Thyroid gland (tissue), 4 donors: ENCODE measurements at regions not wholly inside any gene's neighbourhood (a gene's known extent, or its start where the extent isn't known, plus 50 kb on each side); places are given as distances from the start of the nearest gene placed in this dataset.

Experiments
- DNase-seq, 2 donors: peaks; one replicate each; pipeline ENCODE4 v3.0.0-alpha.2; 2019
- H3K27ac ChIP-seq, 3 donors: fragments of 200-600 bp; sonication (generic); 1 replicate in 2 of 3; 2 replicates in 1 of 3; pipeline ENCODE4 v1.5.1; 2016 to 2019; ENCODE audit warnings: mild to moderate bottlenecking in 1 of 3, moderate library complexity in 1 of 3
- H3K27me3 ChIP-seq: fragments of 200-600 bp; sonication (generic); one replicate; pipeline ENCODE4 v1.5.1; 2019
- H3K36me3 ChIP-seq, 2 donors: fragments of 200-600 bp; sonication (generic); one replicate each; pipeline ENCODE4 v1.5.1; 2016 to 2019
- H3K4me1 ChIP-seq, 2 donors: fragments of 200-600 bp; sonication (generic); one replicate each; pipeline ENCODE4 v1.5.1; 2017 to 2019
- H3K4me3 ChIP-seq, 3 donors: fragments of 200-600 bp; sonication (generic); replicated peaks in 1 of 3; 1 replicate in 2 of 3; 2 replicates in 1 of 3; pipeline ENCODE4 v1.5.1; 2016; ENCODE audit warnings: mild to moderate bottlenecking in 1 of 3
- H3K9me3 ChIP-seq: fragments of 200-600 bp; sonication (generic); one replicate; pipeline ENCODE4 v1.5.1; 2017
- POLR2A ChIP-seq, 2 donors: fragments of 450-650 bp; IDR thresholded peaks; one replicate each; pipeline ENCODE4 v1.6.1; 2017; ENCODE audit warnings: antibody characterized with exemption in 2 of 2, mild to moderate bottlenecking in 2 of 2, moderate library complexity in 1 of 2
- WGBS, 2 donors: methylation state at CpG; one replicate each; pipeline ENCODE4 v1.1.5; 2017; 5-methylcytosine and 5-hydroxymethylcytosine counted together
- intact Hi-C: fragments of 100-400 bp; cut with DNase I; formaldehyde crosslinking; loops from one replicate; pipeline ENCODE4 v1.15.1; 2023
- TF ChIP-seq, protein P1 (sequence below), 6 experiments: fragments of 200-600 bp in 3 of 6; fragments of 450-650 bp in 3 of 6; sonication (generic) in 3 of 6; IDR thresholded peaks; one replicate each; pipeline ENCODE4 v1.5.1; 2016 to 2019; ENCODE audit warnings: antibody characterized with exemption in 6 of 6, mild to moderate bottlenecking in 2 of 6, inconsistent platforms in 1 of 6, moderate library complexity in 1 of 6

DNA sequence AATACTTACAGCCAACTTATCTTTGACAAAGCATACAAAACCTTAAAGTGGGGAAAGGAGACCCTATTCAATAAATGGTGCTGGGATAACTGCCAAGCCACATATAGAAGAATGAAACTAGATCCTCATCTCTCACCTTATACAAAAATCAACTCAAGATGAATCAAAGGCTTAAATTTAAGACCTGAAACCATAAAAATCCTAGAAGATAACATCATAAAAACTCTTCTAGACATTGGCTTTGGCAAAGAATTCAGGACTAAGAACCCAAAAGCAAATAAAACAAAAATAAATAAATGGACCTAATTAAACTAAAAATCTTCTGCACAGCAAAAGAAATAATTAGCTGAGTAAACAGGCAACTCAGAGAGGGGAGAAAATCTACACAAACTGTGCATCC lies 335.6 kb upstream of the PBX1 start:
- H3K9me3 ChIP-seq: no peaks in the 10 kb centered on the region
- no peak for DNase-seq
- H3K27me3 ChIP-seq: no peaks in the 10 kb centered on the region
- TF ChIP-seq POLR2A (IDR thresholded peaks at IDR 0.05): no peak
- TF ChIP-seq, protein P1, sequence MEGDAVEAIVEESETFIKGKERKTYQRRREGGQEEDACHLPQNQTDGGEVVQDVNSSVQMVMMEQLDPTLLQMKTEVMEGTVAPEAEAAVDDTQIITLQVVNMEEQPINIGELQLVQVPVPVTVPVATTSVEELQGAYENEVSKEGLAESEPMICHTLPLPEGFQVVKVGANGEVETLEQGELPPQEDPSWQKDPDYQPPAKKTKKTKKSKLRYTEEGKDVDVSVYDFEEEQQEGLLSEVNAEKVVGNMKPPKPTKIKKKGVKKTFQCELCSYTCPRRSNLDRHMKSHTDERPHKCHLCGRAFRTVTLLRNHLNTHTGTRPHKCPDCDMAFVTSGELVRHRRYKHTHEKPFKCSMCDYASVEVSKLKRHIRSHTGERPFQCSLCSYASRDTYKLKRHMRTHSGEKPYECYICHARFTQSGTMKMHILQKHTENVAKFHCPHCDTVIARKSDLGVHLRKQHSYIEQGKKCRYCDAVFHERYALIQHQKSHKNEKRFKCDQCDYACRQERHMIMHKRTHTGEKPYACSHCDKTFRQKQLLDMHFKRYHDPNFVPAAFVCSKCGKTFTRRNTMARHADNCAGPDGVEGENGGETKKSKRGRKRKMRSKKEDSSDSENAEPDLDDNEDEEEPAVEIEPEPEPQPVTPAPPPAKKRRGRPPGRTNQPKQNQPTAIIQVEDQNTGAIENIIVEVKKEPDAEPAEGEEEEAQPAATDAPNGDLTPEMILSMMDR (IDR thresholded peaks at IDR 0.05): no peak
- H3K4me1 ChIP-seq: no peaks in the 10 kb centered on the region
- intact Hi-C loops: no loop called here
- no peaks in the 10 kb centered on the region for H3K36me3 ChIP-seq
- no peak overlapping the region for H3K4me3 ChIP-seq
- no peak overlapping the region for H3K27ac ChIP-seq

DNA sequence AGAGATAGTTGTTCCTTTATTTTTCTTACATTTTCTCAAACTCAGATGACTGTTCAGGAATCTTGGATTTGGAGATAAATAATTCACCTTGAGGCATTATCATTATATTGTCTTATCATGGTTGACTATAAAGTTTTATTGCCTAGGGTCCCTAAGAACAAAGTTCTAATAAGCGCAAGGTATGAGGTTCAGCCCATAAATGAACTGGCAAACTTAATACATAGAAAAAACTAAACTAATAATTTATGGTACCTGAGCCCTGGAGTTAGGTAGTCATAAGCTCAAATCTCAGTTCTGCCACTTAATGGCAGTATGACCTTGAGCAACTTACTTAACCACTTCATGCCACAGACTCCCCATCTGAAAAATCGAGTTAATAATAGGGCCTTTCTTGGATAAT lies 334.0 kb upstream of the PBX1 start:
- no peak for TF ChIP-seq POLR2A (IDR thresholded peaks at IDR 0.05)
- TF ChIP-seq, protein P1 (IDR thresholded peaks at IDR 0.05): no peak
- intact Hi-C loops: no loop called here

DNA sequence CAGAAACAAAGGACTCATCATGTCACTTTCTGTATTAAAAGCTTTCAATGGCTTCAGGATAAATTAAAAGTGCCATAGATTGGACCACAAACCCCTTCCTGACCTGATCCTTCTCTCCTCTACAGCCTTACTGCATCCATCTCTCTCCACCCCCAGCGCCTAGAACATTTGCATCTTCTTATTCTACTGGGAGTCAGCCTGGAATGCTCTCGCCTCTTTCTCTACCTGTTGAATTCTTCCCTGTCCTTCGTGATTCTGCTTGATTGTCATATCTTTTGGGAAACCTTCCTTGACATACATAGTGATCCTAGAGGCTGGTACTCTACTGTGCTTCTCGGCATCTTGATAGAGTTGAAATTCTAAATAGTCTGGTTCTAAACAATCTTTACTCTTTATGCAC lies 332.0 kb upstream of the PBX1 start:
- no peak overlapping the region for H3K4me3 ChIP-seq
- no peak overlapping the region for H3K27ac ChIP-seq
- no peaks in the 10 kb centered on the region for H3K9me3 ChIP-seq
- H3K4me1 ChIP-seq: no peaks in the 10 kb centered on the region
- H3K36me3 ChIP-seq: no peaks in the 10 kb centered on the region
- DNase-seq: no peak
- WGBS, 2 donors: 84% methylated on average over 4 of the region's 4 CpGs
- intact Hi-C loops: no loop called here
- TF ChIP-seq POLR2A (IDR thresholded peaks at IDR 0.05): no peak
- TF ChIP-seq, protein P1 (IDR thresholded peaks at IDR 0.05): no peak
- no peaks in the 10 kb centered on the region for H3K27me3 ChIP-seq

More for the DNA sequence above, 334.0 kb upstream of the PBX1 start:
- Histone ChIP-seq H3K27ac (no peak overlapping the region), H3K9me3 (no peaks in the 10 kb centered on the region), H3K36me3 (no peaks in the 10 kb centered on the region), H3K4me3 (no peak overlapping the region), H3K4me1 (no peaks in the 10 kb centered on the region), H3K27me3 (no peaks in the 10 kb centered on the region)
- 91 to 94% methylated on average over 2 of the region's 2 CpGs for WGBS, 2 donors
- no peak for DNase-seq

DNA sequence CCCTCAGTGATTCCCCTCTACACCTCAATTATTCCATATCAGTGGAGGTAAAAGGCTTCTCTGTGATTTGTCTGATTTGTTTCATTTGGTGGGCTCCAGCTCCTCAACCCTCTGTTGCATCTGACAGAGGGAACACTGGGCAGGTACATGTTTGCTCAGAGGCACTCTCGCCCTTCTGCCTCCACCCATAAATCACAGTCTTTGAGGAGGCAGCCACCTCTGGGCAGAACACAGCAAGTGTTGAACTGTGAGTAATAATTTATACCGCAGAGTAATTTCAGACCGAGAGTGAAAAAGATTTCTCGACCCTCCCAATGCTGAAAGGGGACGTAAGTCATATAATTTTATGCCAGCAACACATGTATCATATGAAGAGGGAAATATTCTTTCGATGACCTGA lies 330.1 kb upstream of the PBX1 start:
- intact Hi-C loops: no loop called here
- H3K27ac ChIP-seq: no peak overlapping the region
- no peaks in the 10 kb centered on the region for H3K36me3 ChIP-seq
- H3K27me3 ChIP-seq: no peaks in the 10 kb centered on the region
- no peak for DNase-seq
- H3K9me3 ChIP-seq: no peaks in the 10 kb centered on the region
- no peaks in the 10 kb centered on the region for H3K4me1 ChIP-seq
- no peak overlapping the region for H3K4me3 ChIP-seq
- 78 to 89% methylated on average over 6 of the region's 6 CpGs for WGBS, 2 donors
- TF ChIP-seq POLR2A (IDR thresholded peaks at IDR 0.05): no peak
- TF ChIP-seq, protein P1 (IDR thresholded peaks at IDR 0.05): no peak

DNA sequence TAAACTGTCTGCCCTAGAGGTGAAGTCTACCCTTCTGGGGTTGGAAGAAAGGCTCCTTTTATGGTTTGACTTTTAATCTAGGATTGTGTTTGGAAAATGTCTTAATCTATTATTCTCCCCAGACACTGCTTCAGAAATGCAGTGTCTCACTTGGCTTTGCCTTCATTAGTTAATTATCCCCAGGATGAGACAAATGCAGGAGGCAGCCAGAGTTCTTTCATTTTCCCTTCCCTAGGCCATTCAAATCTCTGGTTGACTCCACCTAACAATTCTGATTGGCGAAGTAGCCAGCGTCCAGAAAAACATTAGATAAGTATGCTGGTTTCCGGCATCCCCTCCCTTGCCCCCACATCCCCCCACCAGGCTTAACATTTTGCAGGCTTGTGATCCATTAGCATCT lies 325.8 kb upstream of the PBX1 start:
- Histone ChIP-seq H3K27ac (no peak overlapping the region), H3K9me3 (no peaks in the 10 kb centered on the region), H3K4me3 (no peak overlapping the region), H3K36me3 (no peaks in the 10 kb centered on the region), H3K4me1 (no peaks in the 10 kb centered on the region), H3K27me3 (no peaks in the 10 kb centered on the region)
- no peak for TF ChIP-seq POLR2A (IDR thresholded peaks at IDR 0.05)
- TF ChIP-seq, protein P1 (IDR thresholded peaks at IDR 0.05): no peak
- DNase-seq: no peak
- WGBS, 2 donors: 69 to 72% methylated on average over 3 of the region's 3 CpGs
- intact Hi-C loops: no loop called here
